GM12892 (cell line): ENCODE measurements at regions not wholly inside any gene's neighbourhood (a gene's known extent, or its start where the extent isn't known, plus 50 kb on each side); places are given as distances from the start of the nearest gene placed in this dataset.

Source experiments
- DNase-seq: peaks from one replicate; pipeline ENCODE4 v3.0.0; 2011; ENCODE audit not compliant: insufficient read length
- FAIRE-seq: peaks from 2 replicates; lab custom pipeline; 2011; peaks lifted over from hg19 to GRCh38; lab: Jason Lieb, UNC
- POLR2A ChIP-seq: IDR thresholded peaks from 2 replicates; pipeline ENCODE4 v1.6.1; 2011; ENCODE audit warnings: low read depth, low read length, control low read depth
- POLR2AphosphoS5 ChIP-seq: IDR thresholded peaks from 2 replicates; pipeline ENCODE4 v1.6.1; 2011; ENCODE audit warnings: low read depth, low read length, control low read depth
- TAF1 ChIP-seq: IDR thresholded peaks from 2 replicates; pipeline ENCODE4 v1.6.1; 2011; ENCODE audit warnings: low read depth, mild to moderate bottlenecking, control low read depth, low read length, borderline replicate concordance

GRCh38 chr3:115232167-115232566 lies 85.1 kb upstream of the ZBTB20 start:
- FAIRE-seq (no peak), DNase-seq (no peak)
- no peak for TF ChIP-seq TAF1
- TF ChIP-seq POLR2A, result no peak
- TF ChIP-seq POLR2AphosphoS5, result no peak

- DNase-seq, result no peak
- FAIRE-seq, result no peak
- TF ChIP-seq POLR2A (no peak), POLR2AphosphoS5 (no peak), TAF1 (no peak)
These were observed 85.9 kb upstream of the ZBTB20 start for GRCh38 chr3:115233021-115233420.

- FAIRE-seq (no peak), DNase-seq (no peak)
- TF ChIP-seq POLR2AphosphoS5 (no peak), TAF1 (no peak), POLR2A (no peak)
These were observed 89.4 kb upstream of the ZBTB20 start for GRCh38 chr3:115236496-115236895.

- FAIRE-seq (no peak), DNase-seq (no peak)
- TF ChIP-seq TAF1, result no peak
- TF ChIP-seq POLR2AphosphoS5, result no peak
- TF ChIP-seq POLR2A, result no peak
These were observed 92.6 kb upstream of the ZBTB20 start for GRCh38 chr3:115239717-115240116.

- no peak for FAIRE-seq
- no peak for DNase-seq
- no peak for TF ChIP-seq POLR2A
- no peak for TF ChIP-seq POLR2AphosphoS5
- no peak for TF ChIP-seq TAF1
These were observed 97.3 kb upstream of the ZBTB20 start for GRCh38 chr3:115244350-115244749.

- FAIRE-seq, result no peak
- no peak for DNase-seq
- TF ChIP-seq POLR2A (no peak), POLR2AphosphoS5 (no peak), TAF1 (no peak)
These were observed 98.3 kb upstream of the ZBTB20 start for GRCh38 chr3:115245438-115245837.

- no peak for DNase-seq
- FAIRE-seq, result no peak
- no peak for TF ChIP-seq POLR2A
These were observed 98.8 kb upstream of the ZBTB20 start for GRCh38 chr3:115245899-115246298.

- DNase-seq (no peak), FAIRE-seq (no peak)
- no peak for TF ChIP-seq TAF1
- TF ChIP-seq POLR2A, result no peak
- no peak for TF ChIP-seq POLR2AphosphoS5
These were observed 99.5 kb upstream of the ZBTB20 start for GRCh38 chr3:115246461-115247020.

- DNase-seq (no peak), FAIRE-seq (no peak)
- TF ChIP-seq TAF1 (no peak), POLR2AphosphoS5 (no peak), POLR2A (no peak)
These were observed 101.2 kb upstream of the ZBTB20 start for GRCh38 chr3:115248274-115248673.

GRCh38 chr3:115251509-115251908 lies 104.4 kb upstream of the ZBTB20 start:
- FAIRE-seq, result no peak
- TF ChIP-seq POLR2A, result no peak
- no peak for TF ChIP-seq POLR2AphosphoS5
- no peak for TF ChIP-seq TAF1
- DNase-seq, result no peak

GRCh38 chr3:115252679-115253078 lies 105.6 kb upstream of the ZBTB20 start:
- DNase-seq (no peak), FAIRE-seq (no peak)
- TF ChIP-seq TAF1 (no peak), POLR2AphosphoS5 (no peak), POLR2A (no peak)

- TF ChIP-seq TAF1 (no peak), POLR2AphosphoS5 (no peak), POLR2A (no peak)
- FAIRE-seq, result no peak
- no peak for DNase-seq
These were observed 107.6 kb upstream of the ZBTB20 start for GRCh38 chr3:115254492-115255196.
